ENCODE measurements at regions not wholly inside any gene's neighbourhood (a gene's known extent, or its start where the extent isn't known, plus 50 kb on each side); places are given as distances from the start of the nearest gene placed in this dataset.

- TF ChIP-seq CTCF (IDR thresholded peaks at IDR 0.05; ENCODE audit: low read depth, low read length), result no peak
- Histone ChIP-seq H3K27ac (no peak overlapping the region), H3K9me3 (ENCODE audit: severe bottlenecking) (no peaks in the 10 kb centered on the region), H3K36me3 (no peaks in the 10 kb centered on the region), H3K27me3 (ENCODE audit: insufficient read depth, low read depth, severe bottlenecking) (no peaks in the 10 kb centered on the region), H3K4me3 (ENCODE audit: low read depth, low read length) (no peak overlapping the region)
- no peak for DNase-seq
Measured at GRCh38 chr7:12754179-12754578, 66.7 kb downstream of the ARL4A start.

GRCh38 chr7:12756821-12757220 is 69.4 kb downstream of the ARL4A start:
- Histone ChIP-seq H3K27ac (no peak overlapping the region), H3K4me3 (ENCODE audit: low read depth, low read length) (no peak overlapping the region), H3K27me3 (ENCODE audit: insufficient read depth, low read depth, severe bottlenecking) (no peaks in the 10 kb centered on the region), H3K9me3 (ENCODE audit: severe bottlenecking) (no peaks in the 10 kb centered on the region), H3K36me3 (no peaks in the 10 kb centered on the region)
- TF ChIP-seq CTCF (IDR thresholded peaks at IDR 0.05; ENCODE audit: low read depth, low read length), result no peak
- DNase-seq, result no peak

GRCh38 chr7:12757443-12757842 is 70.0 kb downstream of the ARL4A start:
- no peaks in the 10 kb centered on the region for H3K36me3 ChIP-seq
- DNase-seq, result no peak
- H3K9me3 ChIP-seq (ENCODE audit: severe bottlenecking), result no peaks in the 10 kb centered on the region
- H3K4me3 ChIP-seq (ENCODE audit: low read depth, low read length), result no peak overlapping the region
- no peak overlapping the region for H3K27ac ChIP-seq
- H3K27me3 ChIP-seq (ENCODE audit: insufficient read depth, low read depth, severe bottlenecking), result no peaks in the 10 kb centered on the region
- TF ChIP-seq CTCF (IDR thresholded peaks at IDR 0.05; ENCODE audit: low read depth, low read length), result no peak

GRCh38 chr7:12759151-12759550 is 71.7 kb downstream of the ARL4A start:
- no peak for DNase-seq
- Histone ChIP-seq H3K27ac (no peak overlapping the region), H3K4me3 (ENCODE audit: low read depth, low read length) (no peak overlapping the region), H3K27me3 (ENCODE audit: insufficient read depth, low read depth, severe bottlenecking) (no peaks in the 10 kb centered on the region), H3K36me3 (no peaks in the 10 kb centered on the region), H3K9me3 (ENCODE audit: severe bottlenecking) (no peaks in the 10 kb centered on the region)
- no peak for TF ChIP-seq CTCF (IDR thresholded peaks at IDR 0.05; ENCODE audit: low read depth, low read length)

- H3K9me3 ChIP-seq (ENCODE audit: severe bottlenecking), result no peaks in the 10 kb centered on the region
- H3K4me3 ChIP-seq (ENCODE audit: low read depth, low read length), result no peak overlapping the region
- H3K36me3 ChIP-seq, result no peaks in the 10 kb centered on the region
- H3K27ac ChIP-seq, result no peak overlapping the region
- H3K27me3 ChIP-seq (ENCODE audit: insufficient read depth, low read depth, severe bottlenecking), result no peaks in the 10 kb centered on the region
- DNase-seq, result no peak
- no peak for TF ChIP-seq CTCF (IDR thresholded peaks at IDR 0.05; ENCODE audit: low read depth, low read length)
Measured at GRCh38 chr7:12761111-12761510, 73.7 kb downstream of the ARL4A start.

GRCh38 chr7:12761691-12762090 is 74.3 kb downstream of the ARL4A start:
- H3K4me3 ChIP-seq (ENCODE audit: low read depth, low read length), result no peak overlapping the region
- no peaks in the 10 kb centered on the region for H3K27me3 ChIP-seq (ENCODE audit: insufficient read depth, low read depth, severe bottlenecking)
- H3K27ac ChIP-seq, result no peak overlapping the region
- H3K9me3 ChIP-seq (ENCODE audit: severe bottlenecking), result no peaks in the 10 kb centered on the region
- no peaks in the 10 kb centered on the region for H3K36me3 ChIP-seq
- DNase-seq, result no peak
- no peak for TF ChIP-seq CTCF (IDR thresholded peaks at IDR 0.05; ENCODE audit: low read depth, low read length)

Data from WERI-Rb-1 (cell line).